Epithelial cell of esophagus (primary cell): ENCODE measurements at regions not wholly inside any gene's neighbourhood (a gene's known extent, or its start where the extent isn't known, plus 50 kb on each side); places are given as distances from the start of the nearest gene placed in this dataset.
A peak's percentile ranks its signal among the peaks of the same experiment; 100 is the strongest.

ENCODE experiments used
- DNase-seq: peaks from one replicate; pipeline ENCODE4 v3.0.0; 2010; ENCODE audit warnings: low read depth
- H3K4me3 ChIP-seq: 2 replicates; pipeline ENCODE4 v1.5.1; 2011; ENCODE audit warnings: mild to moderate bottlenecking, low read length, control low read depth
- TF ChIP-seq, protein P1 (sequence below): IDR thresholded peaks from 2 replicates; pipeline ENCODE4 v1.5.1; 2011; ENCODE audit warnings: low read depth, mild to moderate bottlenecking, low read length, control low read depth, inconsistent platforms; ENCODE audit not compliant: insufficient read depth; ENCODE audit errors: missing control alignments

DNA sequence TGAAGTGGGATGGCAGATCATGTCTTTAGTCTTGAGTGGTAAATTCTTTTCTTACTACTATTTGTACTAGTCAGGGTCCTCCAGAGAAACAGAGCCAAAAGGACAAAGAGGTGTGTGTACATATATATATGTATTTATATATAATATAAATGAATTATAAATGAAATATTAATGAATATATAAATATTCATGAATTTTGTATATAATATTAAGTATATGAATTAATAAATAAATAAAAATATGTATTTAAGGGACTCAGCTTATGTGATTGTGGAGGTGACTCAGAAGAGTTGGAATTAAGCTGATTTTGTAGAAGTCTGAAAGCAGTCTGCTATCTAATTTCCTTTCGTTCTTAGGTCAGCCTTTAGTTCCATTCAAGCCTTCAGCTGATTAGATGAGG, 265.3 kb upstream of the MMS22L start:
- no peak overlapping the region for H3K4me3 ChIP-seq
- no peak for DNase-seq
- TF ChIP-seq, protein P1, sequence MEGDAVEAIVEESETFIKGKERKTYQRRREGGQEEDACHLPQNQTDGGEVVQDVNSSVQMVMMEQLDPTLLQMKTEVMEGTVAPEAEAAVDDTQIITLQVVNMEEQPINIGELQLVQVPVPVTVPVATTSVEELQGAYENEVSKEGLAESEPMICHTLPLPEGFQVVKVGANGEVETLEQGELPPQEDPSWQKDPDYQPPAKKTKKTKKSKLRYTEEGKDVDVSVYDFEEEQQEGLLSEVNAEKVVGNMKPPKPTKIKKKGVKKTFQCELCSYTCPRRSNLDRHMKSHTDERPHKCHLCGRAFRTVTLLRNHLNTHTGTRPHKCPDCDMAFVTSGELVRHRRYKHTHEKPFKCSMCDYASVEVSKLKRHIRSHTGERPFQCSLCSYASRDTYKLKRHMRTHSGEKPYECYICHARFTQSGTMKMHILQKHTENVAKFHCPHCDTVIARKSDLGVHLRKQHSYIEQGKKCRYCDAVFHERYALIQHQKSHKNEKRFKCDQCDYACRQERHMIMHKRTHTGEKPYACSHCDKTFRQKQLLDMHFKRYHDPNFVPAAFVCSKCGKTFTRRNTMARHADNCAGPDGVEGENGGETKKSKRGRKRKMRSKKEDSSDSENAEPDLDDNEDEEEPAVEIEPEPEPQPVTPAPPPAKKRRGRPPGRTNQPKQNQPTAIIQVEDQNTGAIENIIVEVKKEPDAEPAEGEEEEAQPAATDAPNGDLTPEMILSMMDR, result no peak

DNA sequence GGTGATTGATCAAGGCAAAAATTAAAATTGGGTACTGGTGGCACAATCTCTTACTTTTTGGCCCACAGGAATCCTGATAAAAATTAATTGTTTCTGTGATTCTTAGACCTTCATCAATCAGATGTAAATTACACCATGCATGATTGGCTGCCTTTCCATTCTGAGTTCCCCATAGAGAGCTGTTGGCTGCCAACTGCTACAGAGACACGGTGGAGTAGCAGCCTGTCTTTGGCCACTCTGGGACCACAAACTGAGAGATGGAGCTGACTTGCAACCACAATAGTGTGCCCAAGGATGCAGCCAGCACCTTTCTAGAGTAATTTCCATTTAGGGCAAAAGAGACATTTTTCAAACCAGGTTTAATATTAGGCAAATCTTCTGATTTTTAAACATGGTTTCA, 274.3 kb upstream of the MMS22L start:
- H3K4me3 ChIP-seq, result no peak overlapping the region
- TF ChIP-seq, protein P1, result no peak
- no peak for DNase-seq

DNA sequence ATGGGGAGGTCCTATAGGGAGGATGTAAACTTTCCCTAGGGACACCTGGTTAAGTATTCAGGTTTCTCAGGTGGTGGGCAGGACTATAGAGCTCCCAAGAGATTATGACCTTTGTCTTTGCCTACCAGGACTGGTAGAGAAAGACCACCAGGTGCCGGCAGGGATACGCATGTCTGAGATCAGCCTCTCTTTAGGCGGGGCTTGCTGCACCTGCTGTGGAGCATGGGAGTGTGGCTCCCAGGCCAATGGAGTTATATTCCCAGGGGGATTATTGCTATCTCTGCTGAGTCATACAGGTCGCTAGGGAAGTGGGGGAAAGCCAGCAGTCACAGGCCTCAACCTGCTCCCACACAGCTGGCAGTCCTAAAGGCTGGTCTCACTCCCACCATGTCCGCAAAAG, 280.5 kb upstream of the MMS22L start:
- no peak for DNase-seq
- no peak overlapping the region for H3K4me3 ChIP-seq
- TF ChIP-seq, protein P1, result no peak

DNA sequence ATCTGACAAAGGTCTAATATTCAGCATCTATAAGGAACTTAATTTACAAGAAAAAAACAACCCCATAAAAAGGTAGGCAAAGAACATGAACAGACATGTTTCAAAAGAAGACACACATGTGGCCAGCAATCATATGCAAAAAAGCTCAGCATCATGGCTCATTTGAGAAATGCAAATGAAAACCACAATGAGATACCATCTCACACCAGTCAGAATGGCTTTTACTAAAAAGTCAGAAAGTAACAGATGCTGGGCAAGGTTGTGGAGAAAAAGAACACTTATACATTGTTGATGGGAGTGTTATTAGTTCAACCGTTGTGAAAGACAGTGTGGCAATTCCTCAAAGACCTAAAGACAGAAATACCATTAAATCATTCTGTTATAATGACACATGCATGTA, 289.9 kb upstream of the MMS22L start:
- TF ChIP-seq, protein P1, result no peak
- H3K4me3 ChIP-seq, result no peak overlapping the region
- DNase-seq, result peak; percentile 3

DNA sequence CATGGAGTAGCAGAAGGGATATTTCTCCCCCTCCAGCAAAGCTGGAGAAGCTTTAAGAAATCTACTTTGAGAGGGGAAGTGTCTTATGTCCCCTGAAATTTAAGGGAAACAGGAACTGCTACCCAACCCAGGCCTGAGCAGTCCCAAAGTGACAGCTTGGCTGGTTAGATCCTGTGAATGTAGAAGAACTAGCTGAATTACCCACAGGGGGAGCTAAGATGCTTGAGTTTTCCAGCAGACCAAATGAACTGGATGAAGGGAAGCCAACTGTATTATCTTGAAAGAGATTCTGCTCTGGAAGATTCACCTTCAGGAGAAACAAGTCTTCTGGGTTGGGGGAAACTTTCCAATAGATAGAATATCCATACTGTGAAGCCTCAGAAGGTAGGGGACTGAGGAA, 303.3 kb upstream of the MMS22L start:
- TF ChIP-seq, protein P1, result peak; percentile 48
- DNase-seq, result peak; percentile 50
- no peak overlapping the region for H3K4me3 ChIP-seq

DNA sequence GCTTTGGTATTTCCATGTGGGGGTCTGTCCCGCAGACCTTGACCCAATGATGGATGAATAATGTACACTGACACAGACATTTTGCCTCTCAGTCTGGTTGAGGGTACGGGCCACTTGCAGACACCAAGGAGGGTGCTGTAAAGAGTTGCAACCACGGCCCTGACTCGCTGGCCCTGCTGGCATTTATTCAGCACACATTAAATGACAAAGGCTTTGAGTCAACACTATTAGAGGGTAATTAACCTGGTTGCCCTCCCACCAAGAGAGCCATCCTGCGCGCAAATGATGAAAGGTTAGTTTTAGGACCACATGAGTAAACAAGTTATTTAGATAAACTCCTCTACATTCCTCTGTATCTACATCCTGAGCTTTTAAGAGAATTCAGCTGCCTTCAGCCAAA, 308.9 kb upstream of the MMS22L start:
- TF ChIP-seq, protein P1, result no peak
- no peak for DNase-seq

DNA sequence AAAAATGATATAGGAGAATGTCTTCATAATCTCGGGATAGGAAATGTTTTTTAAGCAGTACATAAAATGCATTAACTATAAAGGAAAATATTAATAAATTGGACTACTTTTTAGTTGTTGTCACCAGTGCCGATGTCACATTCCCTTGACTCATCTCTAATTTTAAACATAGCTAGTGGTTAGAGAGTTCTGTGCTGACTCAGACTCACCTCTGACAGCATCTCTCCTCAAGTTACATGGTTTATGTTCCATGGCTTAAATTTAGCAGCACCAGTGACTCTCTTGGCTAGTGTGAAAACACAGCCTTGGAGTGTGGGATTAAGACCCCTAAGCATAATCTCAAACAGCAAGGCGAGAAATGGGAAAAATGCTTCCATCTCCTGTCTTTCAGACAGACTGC, 311.8 kb upstream of the MMS22L start:
- TF ChIP-seq, protein P1, result no peak
- no peak overlapping the region for H3K4me3 ChIP-seq
- DNase-seq, result peak; percentile 36

More for the DNA sequence above, 308.9 kb upstream of the MMS22L start:
- no peak overlapping the region for H3K4me3 ChIP-seq
